HG02884 (cell line): ENCODE measurements at regions not wholly inside any gene's neighbourhood (a gene's known extent, or its start where the extent isn't known, plus 50 kb on each side); places are given as distances from the start of the nearest gene placed in this dataset.

Experiments used
- ATAC-seq: cut with Tn5 transposase; IDR thresholded peaks from one replicate; pipeline ENCODE4 v1.9.1; 2021; ENCODE audit warnings: mild to moderate bottlenecking, moderate library complexity; ENCODE audit not compliant: unreplicated experiment

GRCh38 chr6:105594821-105595220 is 191.9 kb upstream of the PREP start:
- ATAC-seq, result no peak

GRCh38 chr6:105593805-105594671 is 191.2 kb upstream of the PREP start:
- ATAC-seq, result no peak

- ATAC-seq, result no peak
These were observed 190.3 kb upstream of the PREP start for GRCh38 chr6:105593056-105593690.

GRCh38 chr6:105592329-105592728 is 189.4 kb upstream of the PREP start:
- no peak for ATAC-seq

- peak; percentile 96 for ATAC-seq
These were observed 188.2 kb upstream of the PREP start for GRCh38 chr6:105591053-105591452.

GRCh38 chr6:105588123-105588710 is 185.3 kb upstream of the PREP start:
- no peak for ATAC-seq

GRCh38 chr6:105587349-105588122 is 184.7 kb upstream of the PREP start:
- no peak for ATAC-seq

GRCh38 chr6:105578179-105578707 is 175.4 kb upstream of the PREP start:
- no peak for ATAC-seq

- no peak for ATAC-seq
These were observed 170.7 kb upstream of the PREP start for GRCh38 chr6:105573556-105573955.

GRCh38 chr6:105573138-105573537 is 170.3 kb upstream of the PREP start:
- ATAC-seq, result no peak

GRCh38 chr6:105570416-105570815 is 167.5 kb upstream of the PREP start:
- ATAC-seq, result no peak

- no peak for ATAC-seq
These were observed 166.8 kb upstream of the PREP start for GRCh38 chr6:105569706-105570105.

GRCh38 chr6:105568751-105569150 is 165.9 kb upstream of the PREP start:
- ATAC-seq, result no peak

GRCh38 chr6:105568142-105568541 is 165.3 kb upstream of the PREP start:
- ATAC-seq, result no peak

- ATAC-seq, result no peak
These were observed 164.3 kb upstream of the PREP start for GRCh38 chr6:105567140-105567539.

- ATAC-seq, result no peak
These were observed 163.6 kb upstream of the PREP start for GRCh38 chr6:105566503-105566902.

GRCh38 chr6:105564121-105564902 is 161.4 kb upstream of the PREP start:
- no peak for ATAC-seq

- no peak for ATAC-seq
These were observed 159.1 kb upstream of the PREP start for GRCh38 chr6:105562027-105562426.

GRCh38 chr6:105561486-105561885 is 158.6 kb upstream of the PREP start:
- no peak for ATAC-seq

- ATAC-seq, result peak; percentile 91
These were observed 157.8 kb upstream of the PREP start for GRCh38 chr6:105560611-105561066.
